ENCODE measurements at regions not wholly inside any gene's neighbourhood (a gene's known extent, or its start where the extent isn't known, plus 50 kb on each side); places are given as distances from the start of the nearest gene placed in this dataset.
"Not testable (repeated sequence)": the region's sequence is repeated elsewhere in the genome, so short reads cannot be mapped to it uniquely, and the experiment has no call there.

DNA sequence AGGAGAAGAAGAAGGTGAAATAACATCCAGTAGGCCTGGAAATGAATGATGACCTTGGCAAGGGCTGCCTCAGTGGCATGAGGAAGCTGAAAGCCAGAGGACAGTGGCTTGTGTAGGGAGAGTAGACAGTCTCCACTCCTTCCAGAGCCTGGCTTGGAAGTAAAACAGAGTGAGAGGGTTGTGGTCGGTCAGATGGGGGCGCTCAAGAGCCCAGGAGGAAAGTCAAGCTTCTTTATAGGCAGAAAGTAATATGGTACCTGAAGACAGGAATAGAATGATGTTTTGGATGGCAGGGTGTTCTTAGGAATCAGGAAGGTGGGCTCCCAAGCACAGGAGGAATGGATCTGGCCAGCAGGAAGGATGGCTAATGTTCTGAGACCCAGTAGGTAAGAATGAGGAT, 75.1 kb upstream of the TSC22D1 start:
- no peak overlapping the region for H3K4me3 ChIP-seq (ENCODE audit: low read depth, low read length)
- no peak for DNase-seq (ENCODE audit: low read depth)

DNA sequence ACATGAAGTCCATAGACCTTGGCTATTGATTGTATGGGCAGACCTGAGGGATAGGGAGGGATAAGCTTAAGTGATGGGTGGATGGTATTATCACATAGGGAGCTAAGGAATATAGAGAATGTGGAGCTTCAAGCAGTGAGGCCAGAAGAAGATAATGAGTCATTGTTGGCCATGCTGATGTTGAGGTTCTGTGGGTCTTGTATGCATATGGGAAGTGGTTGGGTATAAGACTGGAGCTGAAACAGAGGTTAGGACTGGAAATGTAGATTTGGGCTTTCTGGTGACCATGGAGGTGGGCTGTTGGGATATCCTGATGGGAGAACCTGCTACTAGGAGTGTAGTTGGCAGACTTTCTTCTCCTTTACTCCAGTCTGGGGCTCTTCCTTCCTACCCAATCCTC, 73.7 kb upstream of the TSC22D1 start:
- no peak overlapping the region for H3K4me3 ChIP-seq (ENCODE audit: low read depth, low read length)
- no peak for DNase-seq (ENCODE audit: low read depth)

DNA sequence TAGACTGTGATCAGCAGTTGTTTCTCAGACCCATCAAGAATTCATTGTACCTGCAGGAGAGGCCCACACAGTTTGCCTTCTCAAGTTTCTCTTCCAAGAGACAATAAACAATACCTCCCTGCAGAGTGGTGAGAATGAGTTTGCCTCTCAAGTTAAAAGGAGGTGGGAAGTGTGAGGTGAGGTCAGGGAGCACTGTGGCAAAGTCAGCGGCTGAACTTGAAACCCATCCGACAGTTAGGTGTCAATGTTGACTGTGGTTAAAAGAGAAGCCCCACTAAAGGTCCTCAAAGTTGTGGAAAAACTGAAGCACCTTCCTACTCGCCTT, 72.9 kb upstream of the TSC22D1 start:
- DNase-seq (ENCODE audit: low read depth), result no peak
- H3K4me3 ChIP-seq (ENCODE audit: low read depth, low read length), result no peak overlapping the region

DNA sequence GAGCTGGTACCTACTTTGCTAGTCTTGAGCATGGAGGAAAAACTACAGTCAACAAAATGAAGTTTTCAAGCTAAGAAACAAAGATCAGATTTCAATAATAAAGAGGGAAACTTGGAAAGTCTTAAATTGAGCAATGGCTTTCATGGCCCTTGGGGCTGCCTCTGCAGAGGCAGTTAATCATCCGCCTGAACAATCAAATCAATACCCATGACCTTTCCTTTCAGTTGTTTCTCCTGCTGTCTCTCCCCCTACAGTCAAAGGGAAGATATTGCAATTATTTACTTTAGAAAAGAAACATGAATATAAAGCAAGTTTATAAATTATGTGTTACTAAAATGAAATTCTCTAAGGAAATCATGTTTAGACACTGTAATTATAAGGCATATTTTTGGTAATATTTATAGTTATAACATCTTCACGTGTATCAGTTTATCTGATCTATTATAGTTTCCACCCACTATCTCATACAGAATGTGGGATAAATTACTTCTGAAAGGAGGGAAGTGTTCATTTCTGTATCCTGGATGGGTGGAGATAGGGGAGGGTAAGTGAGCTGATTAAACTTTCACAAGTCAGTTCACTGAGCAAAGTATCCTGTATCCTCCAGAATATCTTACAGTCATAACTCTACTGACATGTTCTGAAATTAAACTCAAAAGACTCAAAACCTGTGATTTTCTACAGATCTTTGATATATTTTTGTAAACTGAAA, 72.4 kb upstream of the TSC22D1 start:
- no peak overlapping the region for H3K4me3 ChIP-seq (ENCODE audit: low read depth, low read length)
- no peak for DNase-seq (ENCODE audit: low read depth)

DNA sequence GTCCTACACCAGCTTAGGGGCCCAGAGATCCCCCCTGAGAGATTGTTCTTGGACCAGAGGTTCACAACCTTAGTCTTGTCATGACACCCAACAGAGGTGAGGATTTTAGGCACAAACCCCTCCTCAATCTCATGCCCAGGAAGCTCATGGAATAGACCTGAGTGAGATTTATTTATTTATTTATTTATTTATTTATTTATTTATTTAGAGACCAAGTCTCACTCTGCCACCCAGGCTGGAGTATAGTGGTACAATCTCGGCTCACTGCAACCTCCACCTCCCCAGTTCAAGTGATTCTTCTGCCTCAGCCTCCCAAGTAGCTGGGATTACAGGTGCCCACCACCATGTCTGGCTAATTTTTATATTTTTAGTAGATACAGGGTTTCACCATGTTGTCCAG, 71.4 kb upstream of the TSC22D1 start:
- DNase-seq (ENCODE audit: low read depth); H3K4me3 ChIP-seq (ENCODE audit: low read depth, low read length): not testable (repeated sequence)

DNA sequence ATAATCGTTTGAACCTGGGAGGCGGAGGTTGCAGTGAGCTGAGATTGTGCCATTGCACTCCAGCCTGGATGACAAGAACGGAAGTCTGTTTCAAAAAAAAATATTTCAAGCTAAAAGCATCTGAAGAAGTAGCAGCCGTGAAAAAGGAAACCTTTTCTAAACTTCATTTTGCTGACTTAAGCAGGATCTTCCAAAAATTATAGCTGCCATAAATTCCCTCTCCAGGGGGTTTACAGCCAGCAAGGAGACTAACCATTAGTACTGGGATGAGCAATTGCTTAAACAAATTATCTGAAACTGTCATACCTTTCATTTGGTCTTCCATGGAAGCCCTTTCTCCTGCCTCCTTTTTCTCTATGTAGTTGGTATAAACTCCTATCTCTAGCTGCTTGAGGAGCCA, 69.9 kb upstream of the TSC22D1 start:
- DNase-seq (ENCODE audit: low read depth), result no peak
- no peak overlapping the region for H3K4me3 ChIP-seq (ENCODE audit: low read depth, low read length)

DNA sequence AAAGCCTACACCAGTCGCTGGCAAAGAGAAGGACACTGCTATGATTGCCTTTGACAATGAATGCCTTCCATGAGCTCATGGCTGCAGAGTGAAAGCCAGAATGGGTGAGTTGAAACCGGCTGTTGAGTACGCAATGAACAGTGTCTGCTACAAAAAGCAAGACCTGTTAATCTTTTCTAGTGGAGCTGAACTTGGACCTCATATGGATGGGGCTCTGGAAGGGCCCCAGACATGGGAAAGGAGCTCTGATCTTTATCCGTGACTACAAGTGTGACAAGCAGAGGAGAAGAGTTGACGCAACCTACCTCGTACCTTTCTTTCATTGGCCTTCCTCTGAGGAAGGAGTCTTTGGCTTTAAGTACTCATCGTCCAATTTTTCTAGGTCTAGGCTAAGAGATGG, 67.1 kb upstream of the TSC22D1 start:
- H3K4me3 ChIP-seq (ENCODE audit: low read depth, low read length), result no peak overlapping the region
- no peak for DNase-seq (ENCODE audit: low read depth)

DNA sequence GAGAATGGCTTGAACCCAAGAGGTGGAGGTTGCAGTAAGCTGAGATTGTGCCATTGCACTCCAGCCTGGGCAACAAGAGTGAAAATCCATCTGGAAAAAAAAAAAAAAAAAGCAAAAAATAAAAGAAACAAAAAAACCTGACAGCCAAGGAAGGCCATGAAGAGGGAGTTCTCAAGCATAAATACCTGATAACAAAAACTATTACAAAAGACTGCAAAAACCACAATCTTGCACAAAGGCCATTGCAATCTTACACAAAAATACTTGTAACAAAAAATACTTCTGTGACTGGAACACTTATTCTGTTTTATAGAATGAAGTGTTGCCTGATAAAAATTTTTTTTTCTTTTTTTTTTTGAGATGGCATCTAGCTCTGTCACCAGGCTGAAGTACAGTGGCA, 61.5 kb upstream of the TSC22D1 start:
- no peak for DNase-seq (ENCODE audit: low read depth)
- no peak overlapping the region for H3K4me3 ChIP-seq (ENCODE audit: low read depth, low read length)

DNA sequence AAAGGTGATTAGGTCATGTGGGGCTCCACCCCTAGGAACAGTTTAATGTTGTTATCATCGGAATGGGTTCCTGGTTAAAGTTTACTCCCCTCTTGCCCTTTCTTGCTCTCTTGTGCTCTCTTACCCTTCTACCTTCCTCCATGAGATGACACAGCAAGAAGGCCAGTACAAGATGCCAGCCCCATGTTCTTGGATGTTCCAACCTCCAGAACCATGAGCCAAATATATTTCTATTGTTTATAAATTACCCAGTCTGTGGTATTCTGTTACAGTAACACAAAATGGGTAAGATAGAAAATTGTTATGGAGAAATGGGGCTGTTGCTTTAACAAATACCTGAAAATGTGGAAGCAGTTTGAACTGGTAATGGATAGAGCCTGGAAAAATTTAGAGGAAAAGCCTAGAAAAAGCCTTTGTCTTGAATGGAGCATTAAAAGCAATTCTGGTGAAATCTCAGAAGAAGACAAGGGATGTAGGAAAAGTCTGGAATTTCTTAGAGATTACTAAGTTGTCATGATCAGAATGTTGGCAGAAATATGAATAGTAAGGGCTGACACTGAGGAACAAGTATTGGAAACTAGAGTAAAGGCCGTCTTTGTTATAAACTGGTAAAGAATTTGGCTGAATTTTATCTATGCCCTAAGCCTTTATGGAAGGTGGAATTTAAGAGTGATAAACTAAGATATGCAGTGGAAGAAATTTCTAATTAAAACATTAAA, 53.5 kb upstream of the TSC22D1 start:
- no peak for DNase-seq (ENCODE audit: low read depth)
- H3K4me3 ChIP-seq (ENCODE audit: low read depth, low read length), result no peak overlapping the region

DNA sequence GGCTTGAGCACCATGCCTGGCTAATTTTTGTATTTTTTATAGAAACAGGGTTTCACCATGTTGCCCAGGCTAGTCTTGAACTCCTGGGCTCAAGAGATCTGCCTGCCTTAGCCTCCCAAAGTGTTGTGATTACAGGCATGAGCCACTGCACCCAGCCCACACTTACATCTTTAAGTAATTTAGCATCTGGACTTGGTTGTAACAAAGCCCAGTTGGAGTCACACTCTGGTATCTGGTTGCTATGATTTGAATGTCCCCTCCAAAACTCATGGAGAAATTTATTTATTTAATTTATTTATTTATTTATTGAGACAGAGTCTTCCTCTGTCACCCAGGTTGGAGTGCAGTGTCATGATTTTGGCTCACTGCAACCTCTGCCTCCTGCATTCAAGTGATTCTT, 52.7 kb upstream of the TSC22D1 start:
- DNase-seq (ENCODE audit: low read depth); H3K4me3 ChIP-seq (ENCODE audit: low read depth, low read length): not testable (repeated sequence)

DNA sequence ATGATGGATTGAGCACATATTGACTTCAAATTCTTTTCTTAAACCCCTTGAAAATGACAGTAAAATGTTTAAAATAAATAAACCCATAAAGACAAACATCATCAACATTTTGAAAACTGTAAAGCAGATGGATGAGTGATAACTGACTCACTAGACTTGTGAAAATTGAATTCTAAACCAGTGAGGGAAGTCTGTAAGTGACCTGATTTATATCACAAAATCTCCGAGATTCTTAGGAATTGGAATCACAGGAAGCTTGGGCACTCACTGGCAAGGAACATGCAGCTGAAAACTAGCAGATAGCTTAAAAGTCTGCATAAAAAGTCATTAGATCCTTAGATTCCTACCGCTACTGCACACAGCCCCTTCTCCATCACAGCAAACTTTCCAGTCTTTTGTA, 51.3 kb upstream of the TSC22D1 start:
- no peak for DNase-seq (ENCODE audit: low read depth)
- no peak overlapping the region for H3K4me3 ChIP-seq (ENCODE audit: low read depth, low read length)

DNA sequence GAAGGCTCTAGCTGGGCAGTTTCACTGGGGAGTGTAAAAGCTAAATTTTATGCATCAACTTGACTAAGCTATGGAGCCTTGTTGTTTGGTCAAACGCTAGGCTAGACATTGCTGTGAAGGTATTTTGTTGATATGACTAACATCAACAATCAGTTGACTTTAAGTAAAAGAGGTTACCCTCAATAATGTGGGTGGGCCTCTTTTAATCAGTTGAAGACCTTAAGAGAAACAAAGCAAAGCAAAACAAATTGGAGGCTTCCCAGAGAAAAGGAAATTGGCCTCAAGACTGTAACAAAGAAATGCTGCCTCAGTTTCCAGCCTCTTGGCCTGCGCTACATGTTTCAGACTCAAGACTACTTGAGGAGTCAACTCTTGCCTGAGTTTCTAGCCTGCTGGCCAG, 50.0 kb upstream of the TSC22D1 start:
- no peak for DNase-seq (ENCODE audit: low read depth)
- H3K4me3 ChIP-seq (ENCODE audit: low read depth, low read length), result no peak overlapping the region

Data from skeletal muscle cell (primary cell).